Uterus (tissue), 3 donors: ENCODE measurements at regions not wholly inside any gene's neighbourhood (a gene's known extent, or its start where the extent isn't known, plus 50 kb on each side); places are given as distances from the start of the nearest gene placed in this dataset.

Experiments used
- DNase-seq, 2 donors: peaks; one replicate each; pipeline ENCODE4 v3.0.0-alpha.2; 2019 to 2020
- H3K27ac ChIP-seq, 2 donors: fragments of 200-600 bp; sonication (generic); 1 replicate in 1 of 2; 2 replicates in 1 of 2; pipeline ENCODE4 v1.5.1; 2016 to 2018
- H3K27me3 ChIP-seq, 2 donors: fragments of 200-600 bp; sonication (generic); one replicate each; pipeline ENCODE4 v1.5.1; 2018 to 2019; ENCODE audit warnings: control low read depth in 1 of 2
- H3K36me3 ChIP-seq, 2 donors: fragments of 200-600 bp; sonication (generic); one replicate each; pipeline ENCODE4 v1.5.1; 2019; ENCODE audit warnings: control low read depth in 1 of 2
- H3K4me1 ChIP-seq, 2 donors: fragments of 200-600 bp; sonication (generic); one replicate each; pipeline ENCODE4 v1.5.1; 2018 to 2019; ENCODE audit warnings: control low read depth in 1 of 2
- H3K4me3 ChIP-seq, 2 donors: fragments of 200-600 bp; sonication (generic); 1 replicate in 1 of 2; 2 replicates in 1 of 2; pipeline ENCODE4 v1.5.1; 2018 to 2019; ENCODE audit warnings: mild to moderate bottlenecking in 1 of 2
- H3K9me3 ChIP-seq, 2 donors: fragments of 200-600 bp; sonication (generic); one replicate each; pipeline ENCODE4 v1.5.1; 2019; ENCODE audit warnings: control low read depth in 1 of 2
- CTCF ChIP-seq, 4 experiments: fragments of 200-600 bp in 2 of 4; fragments of 450-650 bp in 2 of 4; sonication (generic) in 2 of 4; IDR thresholded peaks; one replicate each; pipeline ENCODE4 v1.5.1; 2016 to 2019; ENCODE audit warnings: antibody characterized with exemption in 4 of 4, mild to moderate bottlenecking in 2 of 4, moderate library complexity in 1 of 4
- POLR2A ChIP-seq, 2 donors: fragments of 450-650 bp; IDR thresholded peaks; one replicate each; pipeline ENCODE4 v1.6.1; 2016; ENCODE audit warnings: antibody characterized with exemption in 2 of 2, mild to moderate bottlenecking in 1 of 2, moderate library complexity in 1 of 2
- intact Hi-C: fragments of 100-400 bp; cut with DNase I; formaldehyde crosslinking; loops from one replicate; pipeline ENCODE4 v1.15.1; 2023; ENCODE audit warnings: low total_unique reads
- donor health status: DM: yes; HTN: yes; CAD: no.

- Histone ChIP-seq H3K36me3 (no peaks in the 10 kb centered on the region), H3K27ac (no peak overlapping the region), H3K4me3 (no peak overlapping the region), H3K4me1 (no peaks in the 10 kb centered on the region), H3K27me3 (no peaks in the 10 kb centered on the region), H3K9me3 (no peaks in the 10 kb centered on the region)
- no peak for DNase-seq
- TF ChIP-seq POLR2A (IDR thresholded peaks at IDR 0.05) (no peak), CTCF (IDR thresholded peaks at IDR 0.05) (no peak)
- intact Hi-C loops: no loop called here
These were observed 117.9 kb downstream of the CDC42EP3 start for GRCh38 chr2:37553411-37554154.

GRCh38 chr2:37554155-37554510, 117.3 kb downstream of the CDC42EP3 start:
- no peak for TF ChIP-seq POLR2A (IDR thresholded peaks at IDR 0.05)
- TF ChIP-seq CTCF (IDR thresholded peaks at IDR 0.05): no peak

GRCh38 chr2:37554687-37555086, 116.8 kb downstream of the CDC42EP3 start:
- no peak for TF ChIP-seq CTCF (IDR thresholded peaks at IDR 0.05)
- no peak for TF ChIP-seq POLR2A (IDR thresholded peaks at IDR 0.05)
- H3K4me3 ChIP-seq: no peak overlapping the region
- H3K27me3 ChIP-seq: no peaks in the 10 kb centered on the region
- DNase-seq: no peak
- no peak overlapping the region for H3K27ac ChIP-seq
- intact Hi-C loops: no loop called here
- H3K9me3 ChIP-seq: no peaks in the 10 kb centered on the region
- no peaks in the 10 kb centered on the region for H3K36me3 ChIP-seq
- H3K4me1 ChIP-seq: no peaks in the 10 kb centered on the region

More at GRCh38 chr2:37554155-37554510, 117.3 kb downstream of the CDC42EP3 start:
- no peak overlapping the region for H3K27ac ChIP-seq
- H3K4me3 ChIP-seq: no peak overlapping the region
- H3K36me3 ChIP-seq: no peaks in the 10 kb centered on the region
- H3K27me3 ChIP-seq: no peaks in the 10 kb centered on the region
- no peaks in the 10 kb centered on the region for H3K9me3 ChIP-seq
- H3K4me1 ChIP-seq: no peaks in the 10 kb centered on the region
- DNase-seq: no peak
- intact Hi-C loops: no loop called here

DNA sequence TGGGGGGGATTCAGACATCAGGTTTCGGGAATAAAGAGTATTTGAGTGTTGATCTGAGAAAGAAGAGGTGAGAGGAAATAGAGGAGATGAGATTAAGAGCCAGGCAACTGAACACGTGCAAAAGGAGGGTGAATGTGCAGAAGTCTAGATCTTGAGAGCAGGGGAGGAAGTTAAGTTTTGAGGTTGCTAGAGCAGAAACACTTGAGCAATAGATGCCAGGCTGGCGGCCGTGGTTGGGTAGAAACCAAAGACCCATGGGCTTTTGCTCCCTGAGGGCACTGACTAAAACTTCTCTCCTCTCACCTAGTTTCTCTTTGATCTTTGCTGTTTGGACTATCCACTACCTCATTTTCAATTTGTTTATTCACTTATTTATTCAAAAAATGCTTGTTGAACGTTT, 116.0 kb downstream of the CDC42EP3 start:
- no peaks in the 10 kb centered on the region for H3K27me3 ChIP-seq
- no peaks in the 10 kb centered on the region for H3K9me3 ChIP-seq
- no peak overlapping the region for H3K4me3 ChIP-seq
- no peak for DNase-seq
- TF ChIP-seq POLR2A (IDR thresholded peaks at IDR 0.05) (no peak), CTCF (IDR thresholded peaks at IDR 0.05) (no peak)
- intact Hi-C loops: no loop called here
- H3K36me3 ChIP-seq: no peaks in the 10 kb centered on the region
- no peak overlapping the region for H3K27ac ChIP-seq
- no peaks in the 10 kb centered on the region for H3K4me1 ChIP-seq

DNA sequence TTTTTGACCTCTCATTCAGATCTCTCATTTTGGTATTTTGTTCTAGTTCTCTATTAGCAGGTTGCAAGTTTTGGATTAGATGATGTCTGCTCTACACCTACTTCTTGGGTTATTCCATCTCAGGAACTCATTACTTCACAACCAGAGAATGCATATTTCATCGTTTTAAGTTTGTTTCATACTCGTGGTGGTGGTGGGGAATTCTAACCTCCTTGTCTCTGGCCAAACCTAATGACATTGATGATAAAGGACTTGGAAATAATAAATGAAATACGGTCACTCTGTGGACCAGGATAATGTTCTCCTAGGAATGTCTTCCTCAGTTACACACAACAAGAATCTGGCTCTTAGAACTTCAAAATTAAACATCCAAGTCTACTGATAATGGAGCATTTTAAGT, 115.2 kb downstream of the CDC42EP3 start:
- TF ChIP-seq POLR2A (IDR thresholded peaks at IDR 0.05) (no peak), CTCF (IDR thresholded peaks at IDR 0.05) (no peak)
- H3K27me3 ChIP-seq: no peaks in the 10 kb centered on the region
- intact Hi-C loops: no loop called here

More for the DNA sequence above, 115.2 kb downstream of the CDC42EP3 start:
- Histone ChIP-seq H3K4me3 (no peak overlapping the region), H3K9me3 (no peaks in the 10 kb centered on the region), H3K4me1 (no peaks in the 10 kb centered on the region), H3K36me3 (no peaks in the 10 kb centered on the region), H3K27ac (no peak overlapping the region)
- DNase-seq: no peak
